ENCODE measurements at regions not wholly inside any gene's neighbourhood (a gene's known extent, or its start where the extent isn't known, plus 50 kb on each side); places are given as distances from the start of the nearest gene placed in this dataset.

GRCh38 chr2:120554625-120555032 is 181.0 kb upstream of the GLI2 start:
- no peak for DNase-seq

GRCh38 chr2:120555092-120555491 is 180.6 kb upstream of the GLI2 start:
- no peak for DNase-seq

DNA sequence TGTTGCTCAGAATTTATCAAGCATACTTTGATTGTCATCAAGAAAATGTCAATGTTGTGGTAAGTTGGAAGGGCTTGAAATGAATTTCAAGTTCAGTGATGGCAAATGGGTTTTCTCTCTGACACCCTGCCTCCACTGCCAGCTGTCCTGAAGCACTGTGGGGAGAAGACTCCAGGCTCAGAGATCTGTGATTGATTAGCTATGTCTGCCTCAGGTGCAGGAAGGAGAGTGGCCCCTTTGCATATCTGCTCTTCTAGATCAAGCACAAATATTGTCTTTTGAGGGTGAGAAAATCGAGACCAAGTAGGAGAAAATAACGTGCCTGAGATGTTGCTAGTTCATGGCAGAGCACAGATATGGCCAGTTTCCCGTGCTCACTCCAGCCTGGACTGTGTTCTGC is 178.8 kb upstream of the GLI2 start:
- DNase-seq, result no peak

DNA sequence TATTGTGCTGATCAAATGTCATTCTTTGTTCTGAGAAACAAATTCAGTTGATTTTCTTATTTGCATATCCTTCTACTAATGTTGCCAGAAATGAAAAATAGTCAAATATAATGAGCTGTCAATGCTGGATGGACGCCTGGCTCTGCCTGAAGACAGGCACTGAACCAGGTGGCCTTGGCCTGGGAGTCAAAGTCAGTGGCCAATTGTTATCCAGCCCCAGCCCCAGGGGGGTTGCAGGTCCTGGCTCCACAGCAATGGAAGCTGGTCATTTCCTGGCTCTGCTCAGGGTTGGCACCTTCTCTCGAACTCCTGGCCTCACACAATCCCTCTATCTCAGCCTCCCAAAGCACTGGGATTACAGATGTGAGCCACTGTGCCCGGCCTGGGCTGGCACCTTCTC is 176.8 kb upstream of the GLI2 start:
- DNase-seq, result no peak

DNA sequence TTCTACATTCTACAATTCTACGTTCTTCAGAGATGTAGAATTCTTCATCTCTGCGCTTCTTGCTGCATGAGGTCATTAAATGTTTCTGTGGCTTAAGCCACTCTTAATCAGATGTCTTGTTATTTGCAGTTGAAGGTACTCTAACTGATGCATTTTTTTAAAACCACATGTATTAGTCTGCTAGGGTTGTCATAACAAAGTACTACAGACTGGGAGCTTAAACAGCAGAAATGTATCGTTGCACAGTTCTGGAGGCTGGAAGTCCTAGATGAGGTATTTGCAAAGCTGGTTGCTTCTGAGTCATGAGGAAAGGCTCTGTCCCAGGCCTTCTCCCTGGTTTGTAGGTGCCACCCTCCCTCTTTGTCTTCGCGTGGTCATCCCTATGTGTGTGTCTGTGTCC is 176.3 kb upstream of the GLI2 start:
- no peak for DNase-seq

- DNase-seq, result no peak
Observed at GRCh38 chr2:120560330-120560729, 175.3 kb upstream of the GLI2 start.

- DNase-seq, result no peak
Observed at GRCh38 chr2:120561379-120562035, 174.2 kb upstream of the GLI2 start.

GRCh38 chr2:120562218-120563005 is 173.3 kb upstream of the GLI2 start:
- no peak for DNase-seq

DNA sequence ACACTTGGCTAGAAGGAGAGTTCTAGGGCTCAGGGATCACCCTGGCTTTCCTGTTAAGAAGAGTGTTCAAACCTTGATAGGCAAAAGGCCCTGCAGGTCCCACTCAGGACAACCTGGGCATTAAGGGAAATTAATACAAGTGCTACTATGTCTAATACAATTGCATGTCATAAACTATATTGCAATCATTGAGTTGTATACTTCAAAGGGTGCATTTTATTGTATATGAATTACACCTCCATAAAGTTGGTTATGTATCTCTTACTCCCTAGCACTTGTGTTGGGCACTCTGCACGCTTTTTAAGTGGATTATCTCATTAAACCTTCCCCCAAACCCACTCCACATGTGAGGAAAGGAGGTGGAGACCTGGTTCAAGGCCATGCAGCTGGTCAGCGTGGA is 172.1 kb upstream of the GLI2 start:
- no peak for DNase-seq

DNA sequence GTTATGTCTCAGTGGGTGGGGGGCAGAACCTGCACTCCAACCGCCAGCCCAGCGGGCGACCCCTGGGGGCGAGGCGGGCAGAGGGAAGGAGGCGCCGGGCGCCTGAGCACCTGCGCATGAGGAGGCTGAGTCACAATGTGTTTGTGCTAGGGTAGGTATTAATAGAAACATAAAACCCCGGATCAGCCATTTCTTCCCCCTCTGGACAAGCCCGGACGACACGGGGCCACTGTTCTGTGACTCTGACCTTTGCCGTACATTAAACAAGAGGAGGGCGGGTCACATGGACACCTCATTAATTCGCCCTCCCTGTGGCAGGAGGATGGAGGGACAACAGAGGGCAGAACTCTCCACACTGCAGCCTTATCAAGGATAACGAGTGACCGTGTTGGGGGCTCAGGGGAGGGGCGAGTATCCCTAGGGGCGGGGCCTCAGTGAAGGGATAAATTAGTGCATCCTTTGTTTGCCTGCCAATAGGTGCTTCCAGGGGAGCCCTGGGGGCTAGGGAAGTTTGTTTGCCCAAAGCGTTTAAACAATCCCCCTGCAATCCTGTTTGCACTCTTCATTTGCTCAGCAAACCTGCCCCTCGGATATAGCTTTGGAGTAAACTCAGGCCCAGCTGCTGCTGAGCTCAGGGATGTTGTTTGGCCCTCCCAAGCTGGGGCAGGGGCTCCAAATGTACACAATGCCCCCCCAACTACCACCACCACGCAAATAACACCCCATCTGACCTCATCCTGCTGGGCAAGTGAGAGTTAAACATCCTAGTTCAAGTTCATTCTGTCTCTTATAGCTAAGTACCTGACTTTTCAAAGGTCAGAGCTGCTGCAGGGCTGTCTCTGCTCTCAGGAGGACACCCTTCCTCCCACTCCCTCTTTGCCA is 171.2 kb upstream of the GLI2 start:
- peak; percentile 97 for DNase-seq

DNA sequence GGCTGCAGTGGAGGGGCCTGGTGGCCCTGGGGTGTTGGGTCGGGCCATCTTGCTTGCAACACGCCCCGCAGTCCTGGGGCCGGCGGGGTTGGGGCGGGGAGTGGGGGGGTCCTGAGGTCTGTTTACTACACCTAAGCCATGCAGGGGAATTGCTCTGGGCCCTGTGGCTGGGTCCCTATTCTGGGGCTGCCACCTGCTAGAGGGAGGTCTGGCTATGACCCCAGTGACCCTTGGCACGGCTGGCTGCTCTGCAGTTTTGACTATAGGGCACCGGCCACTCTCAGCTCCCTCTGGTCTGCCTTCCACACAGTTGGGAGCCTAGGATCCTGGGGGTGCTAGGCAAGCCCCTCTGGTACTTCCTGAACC is 170.6 kb upstream of the GLI2 start:
- no peak for DNase-seq

DNA sequence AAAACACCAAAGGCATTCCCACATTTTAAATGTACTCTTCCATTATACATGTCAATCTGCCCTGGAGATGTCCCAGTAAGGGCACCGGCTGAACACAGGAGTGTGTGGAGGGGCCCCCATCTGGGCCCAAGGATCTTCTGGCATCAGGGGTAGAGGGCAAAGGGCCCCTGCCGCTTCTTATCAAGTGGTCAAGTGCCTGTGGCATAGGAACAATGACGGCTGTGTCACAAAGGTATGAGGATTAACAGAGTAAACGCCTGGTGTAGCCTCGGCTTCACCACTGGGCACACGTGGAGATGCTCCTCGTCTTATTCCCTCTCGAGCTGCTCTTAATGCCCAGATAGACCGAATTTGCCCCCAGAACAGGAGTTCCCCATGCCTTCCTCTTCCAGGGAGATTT is 169.7 kb upstream of the GLI2 start:
- DNase-seq, result no peak

GRCh38 chr2:120566331-120567035 is 169.2 kb upstream of the GLI2 start:
- peak; percentile 52 for DNase-seq

DNA sequence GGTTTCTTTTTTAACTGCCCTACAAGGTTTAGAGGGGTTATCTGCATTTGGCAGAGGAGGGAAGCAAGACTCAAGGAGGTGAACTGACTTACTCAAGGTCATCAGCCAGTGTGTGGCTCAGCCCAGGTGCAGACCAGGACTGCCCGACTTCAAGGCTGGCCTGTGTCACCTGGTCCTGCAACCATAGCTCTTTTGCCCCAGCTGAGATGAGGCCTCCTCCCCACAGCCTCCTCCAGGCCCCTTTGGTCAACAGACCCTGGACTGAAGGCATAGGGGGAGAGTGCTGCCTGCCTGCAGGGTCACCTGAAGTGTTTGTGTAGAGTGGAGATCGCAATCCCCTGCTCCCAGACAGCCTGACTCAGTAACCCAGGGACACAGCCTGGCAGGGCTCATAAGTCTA is 168.5 kb upstream of the GLI2 start:
- no peak for DNase-seq

GRCh38 chr2:120568089-120568974 is 167.3 kb upstream of the GLI2 start:
- no peak for DNase-seq

DNA sequence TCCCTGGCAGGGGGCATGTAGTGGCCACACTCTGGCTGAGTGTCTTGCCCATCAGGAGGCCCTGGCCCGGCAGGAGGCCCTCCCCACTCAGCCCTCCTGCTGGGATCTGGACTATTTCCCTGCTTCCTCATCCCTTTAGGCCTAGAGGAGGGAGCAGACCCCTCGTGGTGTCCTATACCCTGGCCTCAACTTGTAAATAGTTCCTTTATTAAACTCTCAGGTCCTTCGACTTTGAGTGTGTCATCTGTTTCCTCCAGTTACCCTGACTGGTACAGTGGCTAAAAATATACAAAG is 166.7 kb upstream of the GLI2 start:
- DNase-seq, result no peak

DNA sequence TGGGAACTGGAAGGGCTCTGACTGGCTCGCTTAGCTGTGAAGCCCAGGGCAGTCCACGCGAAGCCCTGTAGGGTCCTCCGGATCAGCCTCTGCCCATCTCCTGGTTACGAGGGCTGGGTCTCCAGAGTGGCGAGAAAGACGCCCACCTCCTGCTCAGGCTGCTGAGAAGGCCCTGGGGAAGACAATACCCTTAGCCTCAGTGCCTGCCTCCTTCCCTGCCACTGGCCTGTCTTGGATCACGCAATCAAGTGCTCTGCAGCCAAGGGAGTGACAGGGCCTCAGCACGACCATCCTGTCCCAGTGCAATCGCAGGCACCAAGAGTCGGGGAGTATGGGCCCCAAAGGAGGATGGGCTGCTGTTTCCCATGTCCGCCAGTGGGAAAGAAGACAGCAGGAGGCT is 165.7 kb upstream of the GLI2 start:
- DNase-seq, result no peak

DNA sequence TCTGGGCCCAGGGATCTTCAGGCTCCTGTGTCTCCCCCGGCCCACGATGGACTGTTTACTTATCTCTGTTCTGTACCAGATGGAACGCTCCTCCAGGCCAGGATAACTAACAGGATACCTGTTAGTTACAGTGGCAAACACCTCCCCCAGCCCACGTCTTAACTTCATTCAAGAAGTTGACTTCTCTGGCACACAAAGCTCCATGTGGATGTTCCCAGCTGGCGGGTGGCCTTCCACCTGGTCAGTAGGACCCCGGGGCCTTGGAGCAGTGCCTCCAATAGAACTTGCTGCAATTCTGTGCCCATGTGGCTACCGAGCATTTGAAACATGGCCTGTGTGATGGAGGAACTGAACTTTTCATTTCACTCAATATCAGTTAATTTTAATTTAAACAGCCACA is 165.1 kb upstream of the GLI2 start:
- DNase-seq, result no peak

DNA sequence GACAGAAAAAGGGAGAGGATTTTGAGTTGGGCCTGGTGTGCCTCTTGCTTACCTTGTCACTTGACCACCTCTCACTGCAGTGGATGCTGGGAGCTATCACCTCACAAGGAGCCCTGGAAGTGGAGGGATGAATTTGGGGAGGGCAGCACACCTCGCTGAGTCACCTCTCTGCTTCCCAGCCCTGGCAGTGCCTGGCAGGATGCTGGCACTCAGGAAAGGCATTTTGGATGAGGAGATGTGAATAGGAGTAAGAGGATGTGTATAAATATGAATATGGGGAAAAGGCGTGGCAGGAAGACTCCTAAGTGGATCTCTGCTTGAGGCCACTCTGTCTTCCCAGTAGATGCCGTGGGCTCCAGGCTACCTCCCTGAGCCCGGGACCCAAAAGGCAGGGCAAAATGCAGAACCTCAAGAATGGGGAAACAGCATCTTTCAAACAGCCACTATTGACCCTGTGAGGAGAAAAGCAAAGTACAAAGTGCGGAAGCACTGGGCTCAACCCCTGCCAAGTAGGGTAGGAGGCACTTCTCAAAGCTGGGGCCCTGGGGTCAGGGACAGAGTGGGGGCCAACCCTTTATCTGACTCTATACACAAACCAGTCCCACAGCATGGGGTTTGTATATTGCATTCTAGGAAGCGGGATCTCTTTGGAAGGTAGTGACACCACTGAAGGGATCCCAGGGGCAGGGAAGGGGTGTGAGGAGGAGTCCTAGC is 164.5 kb upstream of the GLI2 start:
- DNase-seq, result no peak

GRCh38 chr2:120572226-120572625 is 163.4 kb upstream of the GLI2 start:
- no peak for DNase-seq

DNA sequence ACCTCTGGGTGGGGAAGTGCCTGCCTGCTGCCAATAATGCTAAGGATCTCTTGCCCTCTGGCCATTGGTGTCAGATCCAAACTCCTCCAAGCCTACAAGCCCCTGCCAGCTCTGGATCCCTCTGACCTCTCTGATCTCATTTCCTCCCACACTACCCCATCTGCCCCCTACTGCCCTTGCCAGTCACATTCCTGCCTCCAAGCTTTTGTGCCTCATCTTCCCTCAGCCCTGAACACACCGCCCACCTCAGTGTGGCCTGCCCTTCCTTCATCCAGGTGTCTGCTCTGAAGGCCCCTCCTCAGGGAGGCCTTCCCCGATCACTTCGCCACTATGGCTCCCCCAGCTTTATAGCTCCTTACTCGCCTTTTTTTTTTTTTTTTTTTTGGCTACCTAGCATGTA is 161.0 kb upstream of the GLI2 start:
- no peak for DNase-seq

DNA sequence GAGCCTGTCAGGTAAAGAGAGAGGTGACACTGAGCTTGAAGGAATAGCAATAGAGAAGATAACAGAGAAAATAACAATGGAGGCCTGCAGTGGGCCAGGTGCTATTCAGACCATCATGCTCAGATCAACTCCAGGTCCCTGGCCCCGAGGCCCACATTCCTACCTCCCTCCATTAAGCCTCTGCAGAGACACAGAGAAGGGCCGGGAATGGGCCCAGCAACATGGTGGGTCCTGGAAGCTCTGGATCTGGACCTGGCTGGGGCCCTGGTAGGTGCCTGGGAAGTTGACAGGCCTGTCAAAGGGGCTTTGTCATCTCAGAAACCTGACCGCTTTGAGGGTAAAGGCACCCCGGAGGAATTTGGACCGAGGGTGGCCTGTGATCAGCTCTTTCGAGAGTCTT is 159.7 kb upstream of the GLI2 start:
- no peak for DNase-seq
